GM12878 (cell line): ENCODE measurements at regions not wholly inside any gene's neighbourhood (a gene's known extent, or its start where the extent isn't known, plus 50 kb on each side); places are given as distances from the start of the nearest gene placed in this dataset.

ENCODE experiments used
- ATAC-seq: fragments of 200-7000 bp; cut with Tn5 transposase; 3 replicates; pipeline ENCODE4 v1.9.1; 2020; ENCODE audit warnings: mild to moderate bottlenecking, moderate library complexity
- BruUV-seq: library from RNA; stranded (reverse); fragments of 400-500 nt; replicated peaks from 2 replicates; lab custom pipeline; 2021; lab: Mats Ljungman, UMichigan
- CTCF ChIA-PET: fragments of 300-600 bp; sonication (Branson Sonifier 250); formaldehyde crosslinking; extraction: SDS; loops from one replicate; lab custom pipeline; 2021; ENCODE audit warnings: inconsistent platforms; lab: Yijun Ruan, JAX
- POLR2A ChIA-PET: fragments of 350-600 bp; formaldehyde crosslinking; extraction: SDS; loops from one replicate; lab custom pipeline; 2021; ENCODE audit warnings: inconsistent platforms; lab: Charles Lee
- RAD21 ChIA-PET: fragments of 300-600 bp; sonication (Branson Sonifier 250); formaldehyde crosslinking; loops from one replicate; lab custom pipeline; 2023; ENCODE audit warnings: antibody characterized with exemption; ENCODE audit not compliant: unreplicated experiment; lab: Charles Lee
- SMC1A ChIA-PET: fragments of 300-600 bp; sonication (Branson Sonifier 250); formaldehyde crosslinking; loops from one replicate; lab custom pipeline; 2023; ENCODE audit not compliant: unreplicated experiment, uncharacterized antibody; lab: Charles Lee
- DNase-seq: peaks from one replicate; pipeline ENCODE4 v3.0.0-alpha.2; 2011; ENCODE audit warnings: low read depth, low spot score
- FAIRE-seq: peaks from 3 replicates; lab custom pipeline; 2011; peaks lifted over from hg19 to GRCh38; lab: Jason Lieb, UNC
- H2AFZ ChIP-seq: 2 replicates; pipeline ENCODE4 v1.6.0; 2011; ENCODE audit warnings: low read depth, low read length, control low read depth; ENCODE audit not compliant: control insufficient read depth
- H3K27ac ChIP-seq: 2 replicates; pipeline ENCODE4 v1.5.1; 2011; ENCODE audit warnings: control low read depth; ENCODE audit not compliant: control insufficient read depth, insufficient read depth
- H3K27me3 ChIP-seq, 2 experiments: replicated peaks in 1 of 2; 2 replicates each; pipeline versions ENCODE4 v1.6.0 to v1.6.1; 2011; ENCODE audit warnings: low read length in 1 of 2; ENCODE audit not compliant: control insufficient read depth in 2 of 2, insufficient read depth in 2 of 2
- H3K36me3 ChIP-seq, 2 experiments: 2 replicates each; pipeline ENCODE4 v1.5.1; 2011; ENCODE audit warnings: low read length in 1 of 2; ENCODE audit not compliant: control insufficient read depth in 2 of 2, insufficient read depth in 2 of 2
- H3K4me1 ChIP-seq: 2 replicates; pipeline ENCODE4 v1.6.1; 2011; ENCODE audit warnings: mild to moderate bottlenecking, low read length, moderate library complexity, mixed read lengths; ENCODE audit not compliant: control insufficient read depth, insufficient read depth
- H3K4me2 ChIP-seq: 2 replicates; pipeline ENCODE4 v1.6.0; 2011; ENCODE audit warnings: control low read depth; ENCODE audit not compliant: control insufficient read depth, insufficient read depth
- H3K4me3 ChIP-seq: fragments of 200-600 bp; sonication (generic); 2 replicates; pipeline ENCODE4 v1.5.1; 2016
- H3K79me2 ChIP-seq: 2 replicates; pipeline ENCODE4 v1.6.0; 2011; ENCODE audit warnings: low read length; ENCODE audit not compliant: control insufficient read depth, insufficient read depth
- H3K9ac ChIP-seq: 2 replicates; pipeline ENCODE4 v1.8.0; 2011; ENCODE audit warnings: low read length, control low read depth, mixed read lengths; ENCODE audit not compliant: control insufficient read depth, insufficient read depth
- H3K9me3 ChIP-seq: replicated peaks from 3 replicates; pipeline ENCODE4 v1.5.1; 2011; ENCODE audit warnings: mild to moderate bottlenecking, low read length; ENCODE audit not compliant: control insufficient read depth, insufficient read depth
- H4K20me1 ChIP-seq: 2 replicates; pipeline ENCODE4 v1.6.0; 2011; ENCODE audit not compliant: control insufficient read depth, insufficient read depth
- ESRRA ChIP-seq: IDR thresholded peaks from 2 replicates; pipeline ENCODE4 v1.6.1; 2012; ENCODE audit warnings: mild to moderate bottlenecking, low read length, improper control_type of control experiment
- POLR2AphosphoS5 ChIP-seq: IDR thresholded peaks from 2 replicates; pipeline ENCODE4 v1.6.1; 2011; ENCODE audit warnings: mild to moderate bottlenecking, low read length, inconsistent platforms
- RAD21 ChIP-seq: IDR thresholded peaks from 2 replicates; pipeline ENCODE4 v1.6.1; 2011; ENCODE audit warnings: mild to moderate bottlenecking, low read depth, low read length, moderate library complexity; ENCODE audit not compliant: insufficient read depth
- SMAD5 ChIP-seq: IDR thresholded peaks from 2 replicates; pipeline ENCODE4 v1.6.1; 2016; ENCODE audit warnings: antibody characterized with exemption, low read depth
- SRF ChIP-seq, 2 experiments: IDR thresholded peaks; 2 replicates each; pipeline ENCODE4 v1.6.1; 2011; ENCODE audit warnings: low read depth in 2 of 2, low read length in 2 of 2, mild to moderate bottlenecking in 1 of 2, moderate library complexity in 1 of 2
- WGBS: methylation state at CpG from one replicate; pipeline ENCODE4 v1.1.6; 2016; ENCODE audit warnings: low lambda C conversion rate; ENCODE audit not compliant: insufficient replicate concordance, insufficient coverage; ENCODE audit errors: missing lambda C conversion rate; 5-methylcytosine and 5-hydroxymethylcytosine counted together
- in situ Hi-C: fragments of 300-500 bp; cut with MboI; formaldehyde crosslinking; loops from 9 replicates; pipeline ENCODE4 v1.14.3; 2018; ENCODE audit warnings: mixed read lengths
- intact Hi-C: fragments of 100-400 bp; cut with micrococcal nuclease; formaldehyde crosslinking; loops from one replicate; pipeline ENCODE4 v1.14.2; 2022; ENCODE audit not compliant: unreplicated experiment
- TF ChIP-seq, protein P1 (sequence below): fragments of 450-650 bp; IDR thresholded peaks from 2 replicates; pipeline ENCODE4 v1.6.1; 2018; ENCODE audit warnings: borderline replicate concordance, mild to moderate bottlenecking; ENCODE audit not compliant: partially characterized antibody
- TF ChIP-seq, protein P2 (sequence below): fragments of 450-650 bp; formaldehyde crosslinking; IDR thresholded peaks from 2 replicates; pipeline ENCODE4 v1.4.0; 2022; ENCODE audit warnings: mild to moderate bottlenecking, moderate library complexity
- TF ChIP-seq, protein P3 (sequence below): fragments of 150-350 bp; IDR thresholded peaks from 2 replicates; pipeline ENCODE4 v1.6.1; 2014; ENCODE audit warnings: mild to moderate bottlenecking, low read depth, low read length

DNA sequence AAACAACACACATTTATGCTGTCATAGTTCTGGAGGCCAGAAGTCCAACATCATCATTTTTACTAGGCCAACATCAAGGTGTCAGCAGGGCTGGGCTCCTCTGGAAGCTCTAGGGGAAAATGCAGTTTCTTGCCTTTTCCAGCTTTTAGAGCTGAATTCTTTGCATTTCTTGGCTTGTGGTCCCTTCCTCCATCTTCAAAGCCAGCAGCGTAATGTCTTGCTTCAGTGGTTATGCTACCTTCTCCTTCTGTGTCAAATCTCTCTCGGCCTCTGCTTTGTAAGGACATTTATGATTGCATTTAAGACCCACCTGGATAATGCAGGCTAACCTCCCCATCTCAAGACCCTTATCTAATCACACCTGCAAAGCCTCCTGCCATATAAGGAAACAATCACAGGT lies 66.5 kb upstream of the ANKRD1 start:
- H3K4me2 ChIP-seq = no peak overlapping the region
- BruUV-seq = no TSS peak
- no peaks in the 10 kb centered on the region for H3K27me3 ChIP-seq
- no peaks in the 10 kb centered on the region for H3K9me3 ChIP-seq
- no peak for ATAC-seq
- TF ChIP-seq SRF (IDR thresholded peaks at IDR 0.05; ENCODE audit: low read depth in 2 of 2, low read length in 2 of 2) = 0 out of 4 replicates have a peak, but pooled peaks of 1 of the 2 experiments have one; percentile 6
- TF ChIP-seq, protein P1, sequence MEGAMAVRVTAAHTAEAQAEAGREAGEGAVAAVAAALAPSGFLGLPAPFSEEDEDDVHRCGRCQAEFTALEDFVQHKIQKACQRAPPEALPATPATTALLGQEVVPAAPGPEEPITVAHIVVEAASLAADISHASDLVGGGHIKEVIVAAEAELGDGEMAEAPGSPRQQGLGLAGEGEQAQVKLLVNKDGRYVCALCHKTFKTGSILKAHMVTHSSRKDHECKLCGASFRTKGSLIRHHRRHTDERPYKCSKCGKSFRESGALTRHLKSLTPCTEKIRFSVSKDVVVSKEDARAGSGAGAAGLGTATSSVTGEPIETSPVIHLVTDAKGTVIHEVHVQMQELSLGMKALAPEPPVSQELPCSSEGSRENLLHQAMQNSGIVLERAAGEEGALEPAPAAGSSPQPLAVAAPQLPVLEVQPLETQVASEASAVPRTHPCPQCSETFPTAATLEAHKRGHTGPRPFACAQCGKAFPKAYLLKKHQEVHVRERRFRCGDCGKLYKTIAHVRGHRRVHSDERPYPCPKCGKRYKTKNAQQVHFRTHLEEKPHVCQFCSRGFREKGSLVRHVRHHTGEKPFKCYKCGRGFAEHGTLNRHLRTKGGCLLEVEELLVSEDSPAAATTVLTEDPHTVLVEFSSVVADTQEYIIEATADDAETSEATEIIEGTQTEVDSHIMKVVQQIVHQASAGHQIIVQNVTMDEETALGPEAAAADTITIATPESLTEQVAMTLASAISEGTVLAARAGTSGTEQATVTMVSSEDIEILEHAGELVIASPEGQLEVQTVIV = no peak
- TF ChIP-seq, all 136 proteins: peak for 1
- FAIRE-seq = peak; percentile 35
- H3K9ac ChIP-seq = no peak overlapping the region
- ChIA-PET RAD21 (no interaction called here), SMC1A (interaction anchor here (2.0 kb wide), 1 partner anchor 18 kb away, joined by 5 read pairs; no protein-coding TSS in a partner anchor), CTCF (interaction anchor here (1.0 to 2.0 kb wide), 2 partner anchors 17 to 211 kb away, joined by 3 to 4 read pairs; no protein-coding TSS in a partner anchor), POLR2A (no interaction called here)
- H3K4me1 ChIP-seq = peaks cover 8% of the 10 kb centered on the region
- DNase-seq = no peak
- intact Hi-C loops (no loop called here), in situ Hi-C loops (no loop called here)
- H3K27ac ChIP-seq = no peak overlapping the region
- no peak overlapping the region for H2AFZ ChIP-seq
- H3K4me3 ChIP-seq = no peak overlapping the region
- H3K79me2 ChIP-seq = no peaks in the 10 kb centered on the region
- WGBS = 66% methylated on average over 2 of the region's 2 CpGs
- H3K36me3 ChIP-seq = no peaks in the 10 kb centered on the region
- no peaks in the 10 kb centered on the region for H4K20me1 ChIP-seq

DNA sequence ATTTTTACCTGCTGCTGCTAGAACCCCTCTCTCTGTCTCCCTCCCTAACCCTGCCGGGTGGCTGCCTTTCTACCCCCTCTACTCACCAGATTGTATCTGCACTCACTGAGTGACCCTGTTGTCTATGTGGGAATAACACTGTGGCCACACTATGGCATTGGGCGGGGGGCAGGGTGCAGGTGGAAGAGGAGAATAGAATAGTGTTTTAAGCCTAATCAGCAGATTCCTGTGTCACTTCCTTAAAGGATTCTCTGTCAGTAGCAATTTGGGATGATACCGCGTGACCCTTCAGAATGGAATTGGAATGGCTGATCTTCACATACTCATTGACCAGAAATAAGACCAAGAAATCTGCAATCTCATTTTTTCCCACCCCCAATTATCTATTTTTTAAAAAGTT lies 67.1 kb upstream of the ANKRD1 start:
- POLR2A ChIA-PET = interaction anchor here (1.1 kb wide), 1 partner anchor 25 kb away, joined by 4 read pairs; no protein-coding TSS in a partner anchor
- Histone ChIP-seq H3K27me3 (no peaks in the 10 kb centered on the region), H3K4me2 (no peak overlapping the region), H3K79me2 (no peaks in the 10 kb centered on the region), H2AFZ (no peak overlapping the region), H3K4me3 (no peak overlapping the region), H3K9ac (no peak overlapping the region), H4K20me1 (no peaks in the 10 kb centered on the region), H3K36me3 (no peaks in the 10 kb centered on the region), H3K4me1 (peaks cover 9% of the 10 kb centered on the region), H3K9me3 (no peaks in the 10 kb centered on the region), H3K27ac (no peak overlapping the region)
- in situ Hi-C loops = no loop called here
- WGBS = 86% methylated on average over 4 of the region's 4 CpGs
- DNase-seq (no peak), ATAC-seq (no peak), FAIRE-seq (no peak)
- CTCF ChIA-PET = interaction anchor here (0.8 to 2.0 kb wide), 6 partner anchors 8 to 263 kb away, joined by 3 to 5 read pairs (median 3); no protein-coding TSS in a partner anchor
- intact Hi-C loops = no loop called here
- SMC1A ChIA-PET = interaction anchor here (0.6 to 3.9 kb wide), 5 partner anchors 9 to 1684 kb away, joined by 3 to 36 read pairs (median 5); no protein-coding TSS in a partner anchor
- RAD21 ChIA-PET = no interaction called here
- no TSS peak for BruUV-seq
- no peak for TF ChIP-seq RAD21
- TF ChIP-seq SMAD5 = no peak
- TF ChIP-seq POLR2AphosphoS5 = no peak
- no peak for TF ChIP-seq ESRRA
- TF ChIP-seq, protein P2, sequence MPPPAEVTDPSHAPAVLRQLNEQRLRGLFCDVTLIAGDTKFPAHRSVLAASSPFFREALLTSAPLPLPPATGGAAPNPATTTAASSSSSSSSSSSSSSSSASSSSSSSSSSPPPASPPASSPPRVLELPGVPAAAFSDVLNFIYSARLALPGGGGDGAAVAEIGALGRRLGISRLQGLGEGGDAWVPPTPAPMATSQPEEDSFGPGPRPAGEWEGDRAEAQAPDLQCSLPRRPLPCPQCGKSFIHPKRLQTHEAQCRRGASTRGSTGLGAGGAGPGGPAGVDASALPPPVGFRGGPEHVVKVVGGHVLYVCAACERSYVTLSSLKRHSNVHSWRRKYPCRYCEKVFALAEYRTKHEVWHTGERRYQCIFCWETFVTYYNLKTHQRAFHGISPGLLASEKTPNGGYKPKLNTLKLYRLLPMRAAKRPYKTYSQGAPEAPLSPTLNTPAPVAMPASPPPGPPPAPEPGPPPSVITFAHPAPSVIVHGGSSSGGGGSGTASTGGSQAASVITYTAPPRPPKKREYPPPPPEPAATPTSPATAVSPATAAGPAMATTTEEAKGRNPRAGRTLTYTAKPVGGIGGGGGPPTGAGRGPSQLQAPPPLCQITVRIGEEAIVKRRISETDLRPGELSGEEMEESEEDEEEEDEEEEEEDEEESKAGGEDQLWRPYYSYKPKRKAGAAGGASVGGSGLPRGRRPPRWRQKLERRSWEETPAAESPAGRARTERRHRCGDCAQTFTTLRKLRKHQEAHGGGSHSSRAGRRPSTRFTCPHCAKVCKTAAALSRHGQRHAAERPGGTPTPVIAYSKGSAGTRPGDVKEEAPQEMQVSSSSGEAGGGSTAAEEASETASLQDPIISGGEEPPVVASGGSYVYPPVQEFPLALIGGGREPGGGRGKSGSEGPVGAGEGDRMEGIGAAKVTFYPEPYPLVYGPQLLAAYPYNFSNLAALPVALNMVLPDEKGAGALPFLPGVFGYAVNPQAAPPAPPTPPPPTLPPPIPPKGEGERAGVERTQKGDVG (CRISPR knock-in tag) = no peak
- TF ChIP-seq, protein P3, sequence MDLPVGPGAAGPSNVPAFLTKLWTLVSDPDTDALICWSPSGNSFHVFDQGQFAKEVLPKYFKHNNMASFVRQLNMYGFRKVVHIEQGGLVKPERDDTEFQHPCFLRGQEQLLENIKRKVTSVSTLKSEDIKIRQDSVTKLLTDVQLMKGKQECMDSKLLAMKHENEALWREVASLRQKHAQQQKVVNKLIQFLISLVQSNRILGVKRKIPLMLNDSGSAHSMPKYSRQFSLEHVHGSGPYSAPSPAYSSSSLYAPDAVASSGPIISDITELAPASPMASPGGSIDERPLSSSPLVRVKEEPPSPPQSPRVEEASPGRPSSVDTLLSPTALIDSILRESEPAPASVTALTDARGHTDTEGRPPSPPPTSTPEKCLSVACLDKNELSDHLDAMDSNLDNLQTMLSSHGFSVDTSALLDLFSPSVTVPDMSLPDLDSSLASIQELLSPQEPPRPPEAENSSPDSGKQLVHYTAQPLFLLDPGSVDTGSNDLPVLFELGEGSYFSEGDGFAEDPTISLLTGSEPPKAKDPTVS = no peak
